ENCODE measurements at regions not wholly inside any gene's neighbourhood (a gene's known extent, or its start where the extent isn't known, plus 50 kb on each side); places are given as distances from the start of the nearest gene placed in this dataset.

DNA sequence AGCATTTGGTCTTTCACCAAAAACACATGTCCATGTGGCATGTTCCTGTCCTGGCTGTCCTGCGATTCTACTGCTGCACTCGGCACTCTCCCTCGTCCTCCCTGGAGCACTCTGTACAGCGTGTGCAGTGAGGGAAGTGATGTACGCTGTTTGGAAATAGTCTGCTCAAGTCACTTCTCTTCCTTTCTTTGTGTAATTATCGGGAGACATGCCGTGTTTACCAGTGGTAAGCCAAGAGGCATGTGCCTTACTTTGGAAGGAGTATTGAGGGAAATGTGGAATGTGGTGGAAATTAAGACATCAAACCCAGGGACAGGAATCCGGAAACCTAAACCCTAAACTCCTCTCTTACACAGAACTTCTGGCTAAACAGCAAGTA is 268.5 kb upstream of the FOXQ1 start:
- DNase-seq (ENCODE audit: low read depth, low spot score): no peak
- H3K27ac ChIP-seq: no peak overlapping the region

DNA sequence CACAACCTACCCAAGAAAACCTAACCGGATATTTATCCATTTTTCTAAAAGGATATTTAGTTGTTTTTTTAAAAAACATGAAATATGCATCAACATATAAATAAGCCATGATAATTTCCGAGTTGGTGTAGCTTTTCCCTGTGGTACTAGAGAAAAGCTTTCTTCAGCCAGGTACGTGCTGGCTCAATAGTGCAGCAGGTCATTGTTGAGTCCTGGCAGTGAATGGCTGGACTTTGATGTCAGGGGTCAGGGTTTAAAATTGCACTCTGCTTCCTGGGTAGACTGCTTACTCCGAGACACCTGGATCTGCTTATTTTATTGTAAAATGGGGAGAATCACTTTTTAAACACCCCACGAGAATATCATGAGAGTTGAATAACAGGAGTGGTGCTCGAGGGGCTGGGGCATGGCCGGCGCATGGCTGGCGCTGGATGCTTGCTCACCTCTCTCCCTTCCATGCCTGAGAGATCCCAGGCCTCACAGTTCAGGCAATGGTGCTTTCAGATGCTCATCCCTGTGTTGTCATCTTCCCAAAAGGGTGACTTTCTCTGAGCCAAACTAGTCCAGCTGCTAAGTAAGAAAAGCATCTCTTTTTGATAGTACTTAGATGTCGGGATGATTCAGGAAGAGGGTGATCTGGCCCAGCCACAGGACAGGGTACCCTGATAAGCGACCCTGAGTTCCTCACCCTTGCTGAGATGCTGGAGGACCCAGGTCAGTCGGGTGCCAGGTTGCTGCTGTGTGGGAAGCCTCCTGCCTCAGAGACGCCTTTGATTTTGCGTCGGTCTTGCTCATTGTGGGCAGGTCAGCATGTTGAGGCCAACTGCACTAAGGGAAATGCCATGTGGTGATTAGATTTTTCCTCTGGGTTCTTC is 269.1 kb upstream of the FOXQ1 start:
- no peak overlapping the region for H3K27ac ChIP-seq
- DNase-seq (ENCODE audit: low read depth, low spot score): no peak

- no peak for DNase-seq (ENCODE audit: low read depth, low spot score)
- peak overlapping the region; percentile 76 for H3K27ac ChIP-seq
Measured at GRCh38 chr6:1040393-1040792, 271.5 kb upstream of the FOXQ1 start.

- DNase-seq (ENCODE audit: low read depth, low spot score): peak; percentile 72
- peak overlapping the region; percentile 76 for H3K27ac ChIP-seq
Measured at GRCh38 chr6:1039746-1040145, 272.2 kb upstream of the FOXQ1 start.

DNA sequence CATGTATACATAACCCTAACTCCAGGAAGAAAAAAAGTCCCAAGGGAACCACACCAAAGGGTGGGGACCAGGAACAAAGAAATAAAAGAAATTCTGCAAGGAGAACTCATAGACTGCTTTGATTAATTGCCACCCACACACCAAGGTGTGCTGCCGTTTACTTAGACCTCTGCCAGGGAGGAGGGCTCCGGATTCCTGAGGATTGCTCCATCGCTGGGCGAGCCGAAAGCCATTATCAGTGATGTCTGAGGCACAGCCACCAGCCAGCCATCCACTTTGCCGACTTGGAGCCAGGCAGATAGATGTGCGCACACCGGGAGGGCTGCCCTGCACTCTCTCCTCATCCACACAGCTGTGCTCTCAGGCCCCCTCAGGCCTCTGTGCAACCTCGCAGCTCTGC is 272.7 kb upstream of the FOXQ1 start:
- H3K27ac ChIP-seq: peak overlapping the region; percentile 76
- peak; percentile 83 for DNase-seq (ENCODE audit: low read depth, low spot score)

DNA sequence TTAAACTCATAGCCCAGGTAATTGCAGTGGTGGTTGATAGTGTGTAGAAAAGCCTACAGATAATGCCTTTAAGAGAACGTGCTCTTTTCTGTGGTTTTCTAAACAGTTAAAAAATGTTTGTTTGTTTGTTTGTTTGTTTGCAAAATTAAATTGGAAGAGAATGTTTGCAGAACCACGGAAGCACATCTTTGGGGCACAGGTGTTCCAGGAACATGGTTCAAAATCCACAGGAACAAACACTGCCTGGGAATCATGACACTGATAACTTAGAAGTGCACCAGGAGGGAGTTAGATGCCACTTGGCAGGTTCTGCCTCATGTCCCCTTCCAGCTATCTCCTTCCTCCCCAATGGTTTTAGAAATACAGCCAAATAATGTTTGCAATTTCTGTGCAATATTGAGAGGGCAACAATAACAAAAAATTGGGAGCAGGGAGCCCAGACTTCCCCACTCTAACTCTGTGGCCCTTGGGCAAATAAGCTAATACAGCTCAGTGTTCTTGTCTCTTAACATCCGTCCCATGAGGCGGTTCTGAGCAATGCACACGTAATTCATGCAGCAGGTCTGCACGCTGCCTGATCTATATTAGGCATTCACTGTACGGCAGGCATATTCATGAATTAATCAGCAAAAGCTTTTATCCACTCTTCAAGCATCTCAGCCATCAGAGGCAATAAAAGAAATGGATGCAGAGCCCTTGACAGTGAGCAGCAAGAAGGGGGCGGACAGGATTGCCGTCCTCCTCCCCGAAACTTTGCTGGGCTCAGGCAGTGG is 274.3 kb upstream of the FOXQ1 start:
- no peak overlapping the region for H3K27ac ChIP-seq
- no peak for DNase-seq (ENCODE audit: low read depth, low spot score)

DNA sequence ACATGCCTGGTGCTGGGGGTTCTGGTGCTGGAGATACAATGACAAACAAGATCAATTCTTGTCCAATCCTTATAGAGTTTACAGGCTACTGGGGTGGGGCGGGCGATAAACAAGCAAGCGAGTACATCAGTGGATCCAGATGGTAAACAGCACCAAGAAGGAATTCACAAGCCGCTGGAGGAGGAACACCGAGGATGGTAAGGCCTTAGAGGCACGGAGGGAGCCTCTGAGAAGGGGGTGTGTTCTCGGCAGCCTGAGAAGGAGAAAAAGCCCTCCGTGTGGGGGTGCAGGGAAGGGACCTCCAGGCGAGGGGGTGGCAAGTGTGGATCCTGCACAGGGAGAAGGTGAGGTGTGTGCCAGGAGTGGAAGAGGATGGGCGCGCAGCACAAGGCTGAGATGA is 276.5 kb upstream of the FOXQ1 start:
- DNase-seq (ENCODE audit: low read depth, low spot score): no peak
- no peak overlapping the region for H3K27ac ChIP-seq

DNA sequence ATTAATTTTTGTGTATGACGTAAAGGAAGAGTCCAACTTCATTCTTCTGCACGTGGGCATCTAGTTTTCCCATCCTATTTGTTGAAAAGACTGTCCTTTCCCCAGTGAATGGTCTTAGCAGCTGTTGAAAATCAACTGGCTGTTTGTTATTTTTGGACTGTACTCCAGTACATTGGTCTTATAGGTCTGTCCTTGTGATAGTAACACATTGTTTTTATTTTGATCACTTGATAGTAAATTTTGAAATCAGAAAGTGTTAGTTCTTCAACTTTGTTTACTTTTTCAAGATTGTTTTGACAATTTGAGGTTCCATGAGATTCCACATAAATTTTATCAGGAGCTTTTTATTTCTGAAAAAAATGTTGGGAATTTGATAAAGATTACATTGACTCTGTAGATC is 280.2 kb upstream of the FOXQ1 start:
- no peak for DNase-seq (ENCODE audit: low read depth, low spot score)
- no peak overlapping the region for H3K27ac ChIP-seq

- no peak overlapping the region for H3K27ac ChIP-seq
- no peak for DNase-seq (ENCODE audit: low read depth, low spot score)
Measured at GRCh38 chr6:1029141-1029540, 282.8 kb upstream of the FOXQ1 start.

- H3K27ac ChIP-seq: no peak overlapping the region
- DNase-seq (ENCODE audit: low read depth, low spot score): no peak
Measured at GRCh38 chr6:1028723-1029122, 283.2 kb upstream of the FOXQ1 start.

DNA sequence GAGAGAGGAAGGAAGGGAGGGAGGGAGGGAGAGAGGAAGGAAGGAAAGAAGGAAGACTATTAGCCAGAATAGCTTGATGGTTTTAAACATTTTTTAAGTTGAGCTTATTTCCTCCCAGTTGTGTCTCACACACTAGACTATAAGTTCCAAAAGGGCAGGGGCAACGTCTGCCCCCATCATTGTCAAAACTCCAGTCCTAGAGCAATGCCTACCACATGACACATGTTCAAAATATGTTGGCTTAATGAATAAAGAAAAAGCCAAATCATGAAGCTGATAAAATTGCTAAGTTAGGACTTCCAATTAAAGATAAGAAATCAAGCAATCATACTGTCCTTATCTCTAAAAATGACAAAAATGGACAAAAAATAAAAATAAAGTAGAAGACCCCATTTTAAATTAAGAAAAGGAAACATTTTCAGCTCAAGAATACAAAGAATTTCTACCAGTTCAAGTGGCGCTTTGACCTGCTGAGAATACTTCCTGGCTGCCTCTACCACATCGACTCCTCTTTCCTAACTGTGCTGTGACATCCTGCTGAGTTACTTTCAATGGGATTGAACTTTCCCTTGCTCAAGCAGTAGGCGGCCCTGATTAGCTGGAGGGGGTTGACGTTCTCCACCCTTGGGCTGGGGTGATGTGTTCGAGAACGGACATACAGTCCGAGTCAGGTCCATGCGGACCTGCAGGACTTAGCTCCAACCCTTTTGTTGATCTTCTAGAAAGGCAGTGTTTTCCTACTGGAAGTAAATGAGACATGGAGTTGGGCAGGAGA is 283.9 kb upstream of the FOXQ1 start:
- no peak for DNase-seq (ENCODE audit: low read depth, low spot score)
- no peak overlapping the region for H3K27ac ChIP-seq

DNA sequence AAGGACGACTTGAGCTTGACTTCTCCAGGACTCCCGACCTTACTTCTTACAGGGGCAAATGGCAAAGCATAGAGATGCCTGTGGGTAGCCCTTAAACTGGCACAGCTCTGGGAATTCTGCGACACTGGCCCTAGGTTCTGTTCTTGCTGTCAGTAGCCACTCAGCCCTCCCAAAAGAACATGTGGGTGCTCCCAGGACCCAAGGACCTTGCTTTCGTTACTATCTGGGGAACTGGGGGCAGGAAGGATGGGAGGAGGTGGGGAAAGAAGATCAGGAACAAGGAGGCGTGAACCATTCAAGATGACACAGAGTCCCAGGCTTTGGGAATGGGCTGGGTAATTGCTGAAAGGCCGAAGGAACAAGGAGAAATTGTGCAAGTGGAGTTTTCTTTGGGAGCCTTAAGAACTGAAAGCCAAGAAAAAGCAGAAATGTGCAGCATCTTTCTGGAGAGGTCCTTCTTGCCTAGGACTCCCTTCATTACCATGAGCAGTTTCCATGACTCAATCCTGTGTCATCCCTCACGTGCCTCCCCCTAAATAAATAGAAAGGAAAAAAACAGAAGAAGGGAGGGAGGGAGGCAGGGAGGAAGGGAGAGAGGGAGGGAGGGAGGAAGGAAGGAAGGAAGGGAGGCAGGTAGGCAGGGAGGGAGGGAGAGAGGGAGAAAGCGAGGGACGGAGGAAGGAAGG is 284.6 kb upstream of the FOXQ1 start:
- DNase-seq (ENCODE audit: low read depth, low spot score): no peak
- no peak overlapping the region for H3K27ac ChIP-seq

- no peak for DNase-seq (ENCODE audit: low read depth, low spot score)
- H3K27ac ChIP-seq: no peak overlapping the region
Measured at GRCh38 chr6:1025821-1026220, 286.1 kb upstream of the FOXQ1 start.

GRCh38 chr6:1024587-1024986 is 287.3 kb upstream of the FOXQ1 start:
- H3K27ac ChIP-seq: no peak overlapping the region
- DNase-seq (ENCODE audit: low read depth, low spot score): peak; percentile 62

GRCh38 chr6:1024161-1024560 is 287.7 kb upstream of the FOXQ1 start:
- DNase-seq (ENCODE audit: low read depth, low spot score): no peak
- H3K27ac ChIP-seq: no peak overlapping the region

DNA sequence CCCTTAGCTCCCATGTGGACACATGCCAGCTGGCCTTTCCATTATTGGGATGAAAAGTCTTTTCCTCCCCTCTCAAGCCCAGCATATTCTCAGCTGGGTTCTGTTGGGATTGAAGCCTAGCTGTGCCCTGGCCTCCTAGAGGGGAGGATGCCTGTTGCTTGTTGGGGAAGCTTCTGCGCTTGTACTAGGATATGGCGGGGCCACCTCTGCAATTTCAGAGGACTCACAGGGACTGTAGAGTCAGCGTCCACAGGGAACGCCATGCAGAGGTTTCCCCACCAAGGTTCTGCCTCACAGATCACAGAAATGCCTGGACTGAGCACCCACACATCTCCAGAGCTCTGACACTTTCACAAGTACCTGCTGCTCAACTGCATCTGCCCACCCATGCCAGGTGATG is 288.7 kb upstream of the FOXQ1 start:
- H3K27ac ChIP-seq: no peak overlapping the region
- DNase-seq (ENCODE audit: low read depth, low spot score): no peak

DNA sequence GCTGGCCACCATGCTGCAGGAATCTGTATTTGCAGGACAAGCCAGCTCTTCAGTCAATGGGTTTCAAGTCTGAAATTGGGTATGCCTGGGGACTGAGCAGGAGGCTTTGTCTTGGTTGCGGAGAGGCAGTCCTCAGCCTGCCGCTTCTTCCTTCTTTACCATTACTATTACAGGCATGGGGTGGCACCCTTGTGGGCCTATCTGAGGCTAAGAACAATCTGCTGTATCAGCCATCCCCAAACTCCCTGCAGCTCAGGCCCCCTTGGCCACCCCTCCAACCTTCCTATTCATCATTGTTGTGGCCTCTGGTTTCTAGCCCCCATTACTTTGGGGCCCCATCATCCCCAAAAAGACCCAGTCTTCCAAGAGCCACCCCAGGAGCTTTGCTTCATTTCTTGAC is 289.2 kb upstream of the FOXQ1 start:
- DNase-seq (ENCODE audit: low read depth, low spot score): no peak
- no peak overlapping the region for H3K27ac ChIP-seq

GRCh38 chr6:1020837-1021236 is 291.1 kb upstream of the FOXQ1 start:
- DNase-seq (ENCODE audit: low read depth, low spot score): no peak
- no peak overlapping the region for H3K27ac ChIP-seq

- no peak overlapping the region for H3K27ac ChIP-seq
- no peak for DNase-seq (ENCODE audit: low read depth, low spot score)
Measured at GRCh38 chr6:1020133-1020532, 291.8 kb upstream of the FOXQ1 start.

- no peak for DNase-seq (ENCODE audit: low read depth, low spot score)
- no peak overlapping the region for H3K27ac ChIP-seq
Measured at GRCh38 chr6:1018041-1018440, 293.9 kb upstream of the FOXQ1 start.
